ENCODE measurements at regions not wholly inside any gene's neighbourhood (a gene's known extent, or its start where the extent isn't known, plus 50 kb on each side); places are given as distances from the start of the nearest gene placed in this dataset.

DNA sequence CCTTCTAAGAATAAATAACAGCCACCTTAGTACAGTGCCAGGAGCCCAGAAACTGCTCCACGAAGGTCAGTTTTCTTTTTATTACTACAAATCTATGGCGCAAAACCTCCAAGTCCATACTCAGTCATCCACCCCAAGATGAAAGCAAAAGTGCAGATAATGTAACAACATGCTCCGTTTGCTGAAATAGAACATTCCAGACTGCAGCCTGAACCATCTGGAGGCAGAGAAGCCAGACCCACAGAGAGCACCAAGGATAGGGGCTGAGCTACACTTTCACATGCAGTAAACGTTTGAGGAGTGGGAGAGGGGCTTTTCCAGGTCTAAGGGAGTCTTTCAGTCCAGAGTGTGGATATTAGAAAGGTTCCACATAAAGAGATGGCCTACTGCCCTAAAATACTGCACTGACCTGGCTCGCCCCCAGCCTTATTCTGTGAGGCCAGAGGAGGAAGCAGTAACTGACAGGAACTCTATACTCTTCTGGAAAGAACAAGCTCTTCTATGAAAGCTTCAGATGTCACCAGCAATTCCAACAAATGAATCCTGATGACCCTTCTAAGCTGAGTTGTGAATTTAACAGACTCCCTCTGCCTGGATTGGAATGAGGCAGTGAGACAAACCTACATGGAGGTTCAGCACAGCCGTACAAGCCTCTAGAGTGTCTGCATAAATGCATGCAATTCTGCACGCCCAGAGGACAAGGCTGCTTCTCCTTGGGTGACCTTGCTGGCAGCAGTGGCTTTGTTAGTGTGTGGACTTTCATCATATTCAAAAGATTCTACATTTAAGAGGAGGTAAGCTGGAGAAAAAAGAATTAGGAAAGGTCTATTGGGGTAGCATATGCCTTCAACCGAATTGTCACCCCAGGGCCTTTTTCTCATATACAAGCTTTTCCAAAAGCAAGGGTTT, 153.9 kb upstream of the EGLN3 start:
- intact Hi-C loops (cut with micrococcal nuclease), result no loop called here
- dilution Hi-C loops (cut with MboI; ENCODE audit: extremely low pct_ligation_motif_present, low sequenced_read_pairs), result no loop called here
- FAIRE-seq, result no peak

More for the DNA sequence above, 153.9 kb upstream of the EGLN3 start:
- no peaks in the 10 kb centered on the region for H3K9me1 ChIP-seq (replicated peaks; ENCODE audit: control insufficient read depth, extremely low read depth, insufficient read depth, low read length)
- no peak overlapping the region for H3K27ac ChIP-seq (ENCODE audit: insufficient read depth, low read depth, low read length)
- TF ChIP-seq MYC (IDR thresholded peaks at IDR 0.05; ENCODE audit: low read depth, low read length) (no peak), POLR2A (IDR thresholded peaks at IDR 0.05; ENCODE audit: low read depth, low read length) (no peak), JUN (IDR thresholded peaks at IDR 0.05; ENCODE audit: borderline replicate concordance, insufficient read depth, insufficient read length, low read depth) (no peak), FOS (IDR thresholded peaks at IDR 0.05; ENCODE audit: borderline replicate concordance, insufficient read depth, low read length) (no peak), POLR2AphosphoS5 (IDR thresholded peaks at IDR 0.05; ENCODE audit: insufficient read depth, low read depth, low read length) (no peak), EZH2 (IDR thresholded peaks at IDR 0.05; ENCODE audit: borderline replicate concordance, low read depth, low read length, severe bottlenecking) (no peak), GATA2 (IDR thresholded peaks at IDR 0.05; ENCODE audit: insufficient read depth, insufficient read length, low read depth, low read length) (no peak)
- TF ChIP-seq, protein P1, sequence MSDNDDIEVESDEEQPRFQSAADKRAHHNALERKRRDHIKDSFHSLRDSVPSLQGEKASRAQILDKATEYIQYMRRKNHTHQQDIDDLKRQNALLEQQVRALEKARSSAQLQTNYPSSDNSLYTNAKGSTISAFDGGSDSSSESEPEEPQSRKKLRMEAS (IDR thresholded peaks at IDR 0.05; ENCODE audit: insufficient read depth, insufficient read length), result no peak
- TF ChIP-seq, protein P2, sequence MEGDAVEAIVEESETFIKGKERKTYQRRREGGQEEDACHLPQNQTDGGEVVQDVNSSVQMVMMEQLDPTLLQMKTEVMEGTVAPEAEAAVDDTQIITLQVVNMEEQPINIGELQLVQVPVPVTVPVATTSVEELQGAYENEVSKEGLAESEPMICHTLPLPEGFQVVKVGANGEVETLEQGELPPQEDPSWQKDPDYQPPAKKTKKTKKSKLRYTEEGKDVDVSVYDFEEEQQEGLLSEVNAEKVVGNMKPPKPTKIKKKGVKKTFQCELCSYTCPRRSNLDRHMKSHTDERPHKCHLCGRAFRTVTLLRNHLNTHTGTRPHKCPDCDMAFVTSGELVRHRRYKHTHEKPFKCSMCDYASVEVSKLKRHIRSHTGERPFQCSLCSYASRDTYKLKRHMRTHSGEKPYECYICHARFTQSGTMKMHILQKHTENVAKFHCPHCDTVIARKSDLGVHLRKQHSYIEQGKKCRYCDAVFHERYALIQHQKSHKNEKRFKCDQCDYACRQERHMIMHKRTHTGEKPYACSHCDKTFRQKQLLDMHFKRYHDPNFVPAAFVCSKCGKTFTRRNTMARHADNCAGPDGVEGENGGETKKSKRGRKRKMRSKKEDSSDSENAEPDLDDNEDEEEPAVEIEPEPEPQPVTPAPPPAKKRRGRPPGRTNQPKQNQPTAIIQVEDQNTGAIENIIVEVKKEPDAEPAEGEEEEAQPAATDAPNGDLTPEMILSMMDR (IDR thresholded peaks at IDR 0.05; ENCODE audit: extremely low read depth in 1 of 2, insufficient read depth in 1 of 2, low read depth in 1 of 2, low read length in 2 of 2), result no peak
- ChIA-PET POLR2A (no interaction called here), CTCF (interaction anchor here (1.5 to 2.7 kb wide), 4 partner anchors 10 to 267 kb away, joined by 3 to 10 read pairs (median 6); no protein-coding TSS in a partner anchor)
- no peak overlapping the region for H2AFZ ChIP-seq (ENCODE audit: low read depth, low read length)
- no peak overlapping the region for H3K9ac ChIP-seq (replicated peaks; ENCODE audit: extremely low read depth, insufficient read depth, low read length)
- peaks cover 0 to 3% of the 10 kb centered on the region in 2 experiments for H3K27me3 ChIP-seq (ENCODE audit: control insufficient read depth in 2 of 2, insufficient read depth in 2 of 2, low read length in 2 of 2)
- H3K9me3 ChIP-seq (replicated peaks; ENCODE audit: control insufficient read depth, insufficient read depth, low read length), result no peaks in the 10 kb centered on the region
- BruUV-seq (replicated peaks), result no TSS peak
- no peaks in the 10 kb centered on the region for H3K36me3 ChIP-seq (ENCODE audit: control insufficient read depth in 2 of 2, extremely low read depth in 1 of 2, insufficient read depth in 2 of 2, low read length in 2 of 2)
- no peaks in the 10 kb centered on the region for H3K4me1 ChIP-seq (ENCODE audit: control insufficient read depth, extremely low read depth, insufficient read depth, low read length)
- no peaks in the 10 kb centered on the region for H3K79me2 ChIP-seq (ENCODE audit: control insufficient read depth, insufficient read depth, low read length)
- no peak overlapping the region for H3K4me3 ChIP-seq (replicated peaks in 1 of 3; ENCODE audit: insufficient read depth in 1 of 3, low read depth in 1 of 3, low read length in 3 of 3)
- no peak for DNase-seq (ENCODE audit: low read depth, low spot score)
- no peaks in the 10 kb centered on the region for H4K20me1 ChIP-seq (replicated peaks; ENCODE audit: control insufficient read depth, extremely low read depth, insufficient read depth, low read length)
- no peak overlapping the region for H3K4me2 ChIP-seq (ENCODE audit: insufficient read depth, low read length)

All from endothelial cell of umbilical vein (primary cell).